WTC11 (cell line): ENCODE measurements at regions not wholly inside any gene's neighbourhood (a gene's known extent, or its start where the extent isn't known, plus 50 kb on each side); places are given as distances from the start of the nearest gene placed in this dataset.

Experiments used
- ATAC-seq: fragments of 200-7000 bp; cut with Tn5 transposase; 2 replicates; pipeline ENCODE4 v1.10.0; 2021; ENCODE audit warnings: mild to moderate bottlenecking, moderate library complexity
- CTCF ChIA-PET: fragments of 300-600 bp; sonication (Branson Sonifier 250); formaldehyde crosslinking; loops from one replicate; lab custom pipeline; 2021; ENCODE audit warnings: antibody characterized with exemption; lab: Charles Lee
- POLR2A ChIA-PET: fragments of 350-600 bp; sonication (Branson Sonifier 250); formaldehyde crosslinking; loops from one replicate; lab custom pipeline; 2021; ENCODE audit warnings: antibody characterized with exemption; lab: Charles Lee
- DNase-seq: peaks from one replicate; pipeline ENCODE4 v3.0.0; 2021; ENCODE audit warnings: low spot score
- H3K27ac Mint-ChIP-seq: 2 replicates; pipeline ENCODE4 v1.8.0; 2021; ENCODE audit warnings: mixed read lengths
- H3K27me3 Mint-ChIP-seq: 2 replicates; pipeline ENCODE4 v1.8.0; 2021; ENCODE audit warnings: low read depth, mild to moderate bottlenecking, moderate library complexity, mixed read lengths
- H3K36me3 Mint-ChIP-seq: 2 replicates; pipeline ENCODE4 v1.8.0; 2021; ENCODE audit warnings: mixed read lengths
- H3K4me1 Mint-ChIP-seq: 2 replicates; pipeline ENCODE4 v1.8.0; 2022; ENCODE audit warnings: mixed read lengths
- H3K4me3 Mint-ChIP-seq: 2 replicates; pipeline ENCODE4 v1.8.0; 2021; ENCODE audit warnings: mild to moderate bottlenecking, moderate library complexity, mixed read lengths
- H3K9me3 Mint-ChIP-seq: 2 replicates; pipeline ENCODE4 v1.8.0; 2021; ENCODE audit warnings: mixed read lengths
- AFF4 ChIP-seq: sonication (generic); formaldehyde crosslinking; IDR thresholded peaks from 2 replicates; pipeline ENCODE4 v1.8.1; 2023; ENCODE audit warnings: mild to moderate bottlenecking, missing genetic modification reagents, borderline replicate concordance
- CREB1 ChIP-seq: sonication (generic); formaldehyde crosslinking; IDR thresholded peaks from 2 replicates; pipeline ENCODE4 v1.8.0; 2023; ENCODE audit warnings: mild to moderate bottlenecking, missing genetic modification reagents
- CREM ChIP-seq: sonication (generic); formaldehyde crosslinking; IDR thresholded peaks from 2 replicates; pipeline ENCODE4 v1.8.1; 2022; ENCODE audit warnings: mild to moderate bottlenecking, missing genetic modification reagents, moderate library complexity
- ELF4 ChIP-seq: sonication (generic); formaldehyde crosslinking; IDR thresholded peaks from 2 replicates; pipeline ENCODE4 v1.8.1; 2022; ENCODE audit warnings: low read depth, mild to moderate bottlenecking, moderate library complexity, missing genetic modification reagents
- ERG ChIP-seq: fragments of 250-450 bp; sonication (Bioruptor Pico); IDR thresholded peaks from 2 replicates; pipeline ENCODE4 v1.8.0; 2021; ENCODE audit warnings: mild to moderate bottlenecking
- FOXK1 ChIP-seq: sonication (generic); formaldehyde crosslinking; IDR thresholded peaks from 2 replicates; pipeline ENCODE4 v1.8.0; 2022; ENCODE audit warnings: mild to moderate bottlenecking, moderate library complexity, missing genetic modification reagents
- FOXP4 ChIP-seq: sonication (generic); formaldehyde crosslinking; IDR thresholded peaks from 2 replicates; pipeline ENCODE4 v1.8.0; 2022; ENCODE audit warnings: mild to moderate bottlenecking, missing genetic modification reagents
- GRHL2 ChIP-seq: fragments of 250-450 bp; sonication (Bioruptor Pico); IDR thresholded peaks from 2 replicates; pipeline ENCODE4 v1.8.0; 2022; ENCODE audit warnings: mild to moderate bottlenecking, moderate library complexity; ENCODE audit not compliant: insufficient replicate concordance, severe bottlenecking
- GTF2I ChIP-seq: fragments of 250-450 bp; sonication (Bioruptor Pico); conservative IDR thresholded peaks from 2 replicates; pipeline ENCODE4 v1.4.0; 2021; ENCODE audit warnings: mild to moderate bottlenecking
- JAZF1 ChIP-seq: fragments of 250-450 bp; sonication (Bioruptor Pico); IDR thresholded peaks from 2 replicates; pipeline ENCODE4 v1.9.0; 2021; ENCODE audit warnings: moderate library complexity, mild to moderate bottlenecking, inconsistent platforms
- NFATC4 ChIP-seq: fragments of 250-450 bp; sonication (Bioruptor Pico); IDR thresholded peaks from 2 replicates; pipeline ENCODE4 v1.9.0; 2021; ENCODE audit warnings: mild to moderate bottlenecking
- NR2C2 ChIP-seq: sonication (generic); formaldehyde crosslinking; IDR thresholded peaks from 2 replicates; pipeline ENCODE4 v1.8.0; 2022; ENCODE audit warnings: mild to moderate bottlenecking, missing genetic modification reagents
- STAT6 ChIP-seq: sonication (generic); formaldehyde crosslinking; conservative IDR thresholded peaks from 2 replicates; pipeline ENCODE4 v1.8.1; 2023; ENCODE audit warnings: mild to moderate bottlenecking, low read depth, missing genetic modification reagents, moderate library complexity
- TEAD1 ChIP-seq: sonication (generic); formaldehyde crosslinking; IDR thresholded peaks from 2 replicates; pipeline ENCODE4 v1.8.0; 2022; ENCODE audit warnings: mild to moderate bottlenecking, missing genetic modification reagents
- ZNF121 ChIP-seq: sonication (generic); formaldehyde crosslinking; IDR thresholded peaks from 2 replicates; pipeline ENCODE4 v1.8.0; 2023; ENCODE audit warnings: missing genetic modification reagents
- ZNF219 ChIP-seq: sonication (generic); formaldehyde crosslinking; IDR thresholded peaks from 2 replicates; pipeline ENCODE4 v1.8.0; 2023; ENCODE audit warnings: missing genetic modification reagents, mild to moderate bottlenecking, borderline replicate concordance
- ZNF317 ChIP-seq: sonication (generic); formaldehyde crosslinking; IDR thresholded peaks from 2 replicates; pipeline ENCODE4 v1.8.1; 2023; ENCODE audit warnings: low read depth, mild to moderate bottlenecking, moderate library complexity, missing genetic modification reagents, borderline replicate concordance
- ZNF396 ChIP-seq: fragments of 250-450 bp; sonication (Bioruptor Pico); IDR thresholded peaks from 2 replicates; pipeline ENCODE4 v1.8.0; 2021; ENCODE audit warnings: mild to moderate bottlenecking, moderate library complexity, borderline replicate concordance
- ZNF671 ChIP-seq: fragments of 250-450 bp; sonication (Bioruptor Pico); IDR thresholded peaks from 2 replicates; pipeline ENCODE4 v1.8.0; 2021; ENCODE audit warnings: mild to moderate bottlenecking
- TF ChIP-seq, protein P1 (sequence below): sonication (generic); formaldehyde crosslinking; IDR thresholded peaks from 2 replicates; pipeline ENCODE4 v1.8.1; 2023; ENCODE audit warnings: mild to moderate bottlenecking, missing genetic modification reagents
- TF ChIP-seq, protein P2 (sequence below): sonication (generic); formaldehyde crosslinking; IDR thresholded peaks from 2 replicates; pipeline ENCODE4 v1.8.0; 2022; ENCODE audit warnings: mild to moderate bottlenecking, missing genetic modification reagents

DNA sequence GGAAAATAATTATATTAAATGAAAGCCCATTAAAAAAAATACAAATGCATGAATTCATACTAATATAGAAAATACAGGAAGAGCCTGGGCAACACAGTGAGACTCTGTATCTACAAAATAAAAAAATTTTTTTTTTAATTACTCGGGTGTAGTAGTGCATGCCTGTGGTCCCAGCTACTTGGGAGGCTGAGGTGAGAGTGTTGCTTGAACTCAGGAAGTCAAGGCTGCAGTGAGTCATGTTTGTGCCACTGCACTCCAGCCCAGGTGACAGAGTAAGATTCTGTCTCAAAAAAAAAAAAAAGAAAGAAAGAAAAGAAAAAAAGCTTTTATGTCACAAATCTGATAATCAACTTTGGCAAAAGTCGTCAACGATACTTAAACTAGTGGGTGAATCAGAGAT is 80.6 kb upstream of the PLEKHA5 start:
- peaks cover 21% of the 10 kb centered on the region for H3K4me1 Mint-ChIP-seq

GRCh38 chr12:19052689-19053088 is 76.8 kb upstream of the PLEKHA5 start:
- ChIA-PET CTCF (no interaction called here), POLR2A (no interaction called here)
- no peaks in the 10 kb centered on the region for H3K36me3 Mint-ChIP-seq
- no peak overlapping the region for H3K4me3 Mint-ChIP-seq
- DNase-seq (no peak), ATAC-seq (peak; percentile 80)
- H3K27me3 Mint-ChIP-seq = no peaks in the 10 kb centered on the region; the same call in 1 of the 2 replicates
- peaks cover under 1% of the 10 kb centered on the region; the same call in 1 of the 2 replicates for H3K9me3 Mint-ChIP-seq
- peak overlapping the region; percentile 21; the same call in 1 of the 2 replicates for H3K27ac Mint-ChIP-seq
- H3K4me1 Mint-ChIP-seq = peaks cover 30% of the 10 kb centered on the region
- TF ChIP-seq GRHL2 (CRISPR knock-in tag) (no peak), ERG (CRISPR knock-in tag) (no peak), FOXP4 (CRISPR knock-in tag) (no peak), FOXK1 (CRISPR knock-in tag) (no peak), CREM (CRISPR knock-in tag) (no peak), ZNF219 (CRISPR knock-in tag) (no peak), ZNF671 (no peak), NR2C2 (CRISPR knock-in tag) (no peak), ELF4 (CRISPR knock-in tag) (no peak), ZNF121 (CRISPR knock-in tag) (no peak)
- TF ChIP-seq, protein P1, sequence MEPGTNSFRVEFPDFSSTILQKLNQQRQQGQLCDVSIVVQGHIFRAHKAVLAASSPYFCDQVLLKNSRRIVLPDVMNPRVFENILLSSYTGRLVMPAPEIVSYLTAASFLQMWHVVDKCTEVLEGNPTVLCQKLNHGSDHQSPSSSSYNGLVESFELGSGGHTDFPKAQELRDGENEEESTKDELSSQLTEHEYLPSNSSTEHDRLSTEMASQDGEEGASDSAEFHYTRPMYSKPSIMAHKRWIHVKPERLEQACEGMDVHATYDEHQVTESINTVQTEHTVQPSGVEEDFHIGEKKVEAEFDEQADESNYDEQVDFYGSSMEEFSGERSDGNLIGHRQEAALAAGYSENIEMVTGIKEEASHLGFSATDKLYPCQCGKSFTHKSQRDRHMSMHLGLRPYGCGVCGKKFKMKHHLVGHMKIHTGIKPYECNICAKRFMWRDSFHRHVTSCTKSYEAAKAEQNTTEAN (CRISPR knock-in tag) = no peak

More for the DNA sequence above, 80.6 kb upstream of the PLEKHA5 start:
- no peak overlapping the region for H3K27ac Mint-ChIP-seq
- DNase-seq (no peak), ATAC-seq (no peak)
- ChIA-PET POLR2A (no interaction called here), CTCF (no interaction called here)
- H3K9me3 Mint-ChIP-seq = peaks cover 7% of the 10 kb centered on the region
- no peak overlapping the region for H3K4me3 Mint-ChIP-seq
- H3K36me3 Mint-ChIP-seq = no peaks in the 10 kb centered on the region
- no peaks in the 10 kb centered on the region; the same call in 1 of the 2 replicates for H3K27me3 Mint-ChIP-seq
- TF ChIP-seq CREB1 (CRISPR knock-in tag) = no peak
- TF ChIP-seq, protein P2, sequence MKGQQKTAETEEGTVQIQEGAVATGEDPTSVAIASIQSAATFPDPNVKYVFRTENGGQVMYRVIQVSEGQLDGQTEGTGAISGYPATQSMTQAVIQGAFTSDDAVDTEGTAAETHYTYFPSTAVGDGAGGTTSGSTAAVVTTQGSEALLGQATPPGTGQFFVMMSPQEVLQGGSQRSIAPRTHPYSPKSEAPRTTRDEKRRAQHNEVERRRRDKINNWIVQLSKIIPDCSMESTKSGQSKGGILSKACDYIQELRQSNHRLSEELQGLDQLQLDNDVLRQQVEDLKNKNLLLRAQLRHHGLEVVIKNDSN = no peak
- no peak for TF ChIP-seq JAZF1 (CRISPR knock-in tag)
- TF ChIP-seq ZNF671 = no peak
- no peak for TF ChIP-seq AFF4 (CRISPR knock-in tag)
- TF ChIP-seq STAT6 (CRISPR knock-in tag) = no peak
- TF ChIP-seq NFATC4 (CRISPR knock-in tag) = no peak
- TF ChIP-seq ZNF396 (CRISPR knock-in tag) = no peak
- no peak for TF ChIP-seq ZNF219 (CRISPR knock-in tag)
- TF ChIP-seq TEAD1 = no peak
- TF ChIP-seq ZNF317 (CRISPR knock-in tag) = no peak
- TF ChIP-seq GTF2I = no peak
